AG10803 (cell line): ENCODE measurements at regions not wholly inside any gene's neighbourhood (a gene's known extent, or its start where the extent isn't known, plus 50 kb on each side); places are given as distances from the start of the nearest gene placed in this dataset.

Experiments used
- DNase-seq: peaks from one replicate; pipeline ENCODE4 v3.0.0; 2010; ENCODE audit warnings: low read depth
- H3K4me3 ChIP-seq: 2 replicates; pipeline ENCODE4 v1.5.1; 2011; ENCODE audit warnings: mild to moderate bottlenecking, low read length, control low read depth
- CTCF ChIP-seq: conservative IDR thresholded peaks from 2 replicates; pipeline ENCODE4 v1.5.1; 2011; ENCODE audit warnings: mild to moderate bottlenecking, low read length, control low read depth, inconsistent platforms

- TF ChIP-seq CTCF, result no peak
- no peak overlapping the region for H3K4me3 ChIP-seq
- DNase-seq, result peak; percentile 44
Measured at GRCh38 chr18:5772306-5773105, 122.8 kb downstream of the TMEM200C start.

DNA sequence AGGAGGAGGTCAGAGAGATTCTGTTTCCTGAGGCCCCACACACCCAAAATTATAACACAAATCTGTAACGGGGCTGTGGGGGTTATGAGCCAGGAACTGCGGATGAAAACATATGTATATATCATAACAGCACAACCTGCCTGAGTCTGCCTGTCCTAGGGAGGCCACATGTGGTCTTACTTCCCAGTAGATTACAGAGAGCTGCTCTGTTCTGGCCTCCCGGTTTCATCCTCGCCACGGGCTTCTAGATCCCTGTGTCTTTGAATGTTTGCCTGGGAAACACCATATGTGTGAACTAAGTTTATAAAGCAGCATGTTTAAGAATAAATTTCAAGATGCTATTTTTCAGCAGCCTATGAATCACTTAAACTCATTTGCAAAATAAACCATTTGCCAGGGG, 124.0 kb downstream of the TMEM200C start:
- no peak for TF ChIP-seq CTCF
- H3K4me3 ChIP-seq, result no peak overlapping the region
- DNase-seq, result peak; percentile 4

DNA sequence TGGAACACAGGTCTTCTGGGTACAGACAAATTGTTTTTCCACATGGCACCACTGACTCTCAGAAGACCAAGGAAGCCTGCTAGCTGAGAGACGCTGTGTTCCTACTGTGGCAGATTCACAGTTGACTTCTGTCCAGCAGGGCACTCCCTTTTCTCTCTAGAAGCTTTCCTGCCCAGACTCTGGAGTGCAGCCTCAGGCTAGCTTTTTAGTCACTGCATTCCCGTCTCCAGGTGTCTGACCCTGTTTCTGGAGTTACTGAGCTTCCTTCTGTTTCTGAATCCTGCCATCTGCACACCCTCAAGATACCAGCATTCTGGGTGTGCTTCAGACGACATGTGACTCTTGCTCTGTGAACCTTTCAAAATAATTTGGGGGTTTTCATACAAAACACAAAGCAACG, 125.1 kb downstream of the TMEM200C start:
- H3K4me3 ChIP-seq, result no peak overlapping the region
- no peak for TF ChIP-seq CTCF
- DNase-seq, result no peak

DNA sequence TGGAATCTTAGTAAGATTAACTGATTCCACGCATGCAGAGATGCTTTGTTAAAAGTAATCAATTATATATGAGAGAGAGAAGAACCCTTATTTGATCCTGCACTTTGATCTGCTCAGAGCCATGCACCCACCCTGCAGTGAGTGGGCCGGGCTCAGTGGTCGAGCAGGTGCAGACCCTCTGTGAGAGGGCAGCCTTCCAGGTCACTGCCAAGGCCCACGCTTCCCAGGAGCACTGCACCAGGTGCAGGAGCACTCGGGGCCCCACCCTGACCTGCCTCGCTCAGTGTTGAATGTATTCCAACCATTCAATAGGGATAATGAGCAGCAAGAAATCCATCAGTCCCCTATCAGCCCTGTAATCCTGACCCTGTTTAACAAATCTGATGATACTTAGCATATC, 126.9 kb downstream of the TMEM200C start:
- no peak for DNase-seq
- TF ChIP-seq CTCF, result no peak
- no peak overlapping the region for H3K4me3 ChIP-seq

DNA sequence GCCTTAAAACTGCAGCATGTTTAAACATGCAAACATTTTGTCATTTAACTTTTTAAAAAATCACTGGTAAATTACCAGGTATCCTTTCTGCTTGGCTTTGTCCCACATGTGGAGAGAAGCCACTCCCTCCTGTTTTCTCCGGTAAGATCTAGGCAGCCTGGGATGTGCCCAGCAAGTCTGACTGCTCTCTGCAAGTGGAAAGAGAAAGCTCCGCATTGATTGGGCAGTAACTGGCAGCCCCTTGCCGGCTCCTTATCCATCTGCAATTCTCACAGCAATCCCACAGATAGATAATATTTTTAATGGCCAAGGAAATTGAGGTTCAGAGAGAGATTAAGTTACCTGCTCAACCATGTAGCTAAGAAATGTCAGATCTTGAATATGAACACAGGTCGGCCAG, 136.1 kb downstream of the TMEM200C start:
- TF ChIP-seq CTCF, result no peak
- no peak overlapping the region for H3K4me3 ChIP-seq
- no peak for DNase-seq

DNA sequence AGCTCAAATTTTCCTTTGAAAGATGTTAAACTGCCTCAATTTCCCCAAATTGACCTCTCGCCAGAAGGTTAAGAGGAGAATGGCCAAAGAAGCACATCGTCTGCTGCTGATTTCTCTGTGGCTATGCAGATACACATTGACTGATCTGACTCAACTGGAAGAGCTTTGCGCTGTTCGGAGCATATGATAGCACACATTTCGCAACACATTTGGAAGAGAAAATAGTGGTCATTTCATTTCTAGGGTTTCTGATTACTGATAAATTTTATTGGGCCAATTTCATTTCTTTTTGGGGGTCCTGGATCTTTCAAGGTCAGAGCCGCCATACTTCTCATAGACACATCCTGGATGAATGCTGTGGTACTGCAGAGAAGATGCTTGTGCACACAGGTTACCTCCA, 138.5 kb downstream of the TMEM200C start:
- DNase-seq, result no peak
- no peak for TF ChIP-seq CTCF
- no peak overlapping the region for H3K4me3 ChIP-seq

DNA sequence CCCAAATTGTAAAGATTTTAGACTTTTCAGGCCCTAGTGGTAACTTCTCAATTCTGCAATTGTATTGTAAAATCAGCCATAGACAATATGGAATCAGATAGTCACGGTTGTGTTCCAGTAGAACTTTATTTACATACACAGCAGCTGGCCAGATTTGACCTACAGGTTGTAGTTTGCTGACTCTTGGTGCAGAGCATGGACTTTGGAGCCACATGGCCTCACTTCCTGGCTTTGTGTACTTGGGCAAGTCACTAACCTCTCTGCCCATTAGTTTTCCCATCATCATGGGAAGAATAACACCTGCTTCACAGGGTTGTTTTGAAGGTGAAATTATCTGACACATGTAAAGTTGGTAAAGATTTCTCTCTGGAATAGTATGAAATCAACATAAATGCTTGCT, 147.6 kb downstream of the TMEM200C start:
- no peak for TF ChIP-seq CTCF
- no peak for DNase-seq
- no peak overlapping the region for H3K4me3 ChIP-seq
